Psoas muscle (tissue), 7 donors: ENCODE measurements at regions not wholly inside any gene's neighbourhood (a gene's known extent, or its start where the extent isn't known, plus 50 kb on each side); places are given as distances from the start of the nearest gene placed in this dataset.

ENCODE experiments used
- ATAC-seq, 4 donors: fragments of 200-7000 bp; cut with Tn5 transposase; one replicate each; pipeline ENCODE4 v1.9.1; 2020; ENCODE audit warnings: moderate library complexity in 3 of 4, mild to moderate bottlenecking in 2 of 4
- DNase-seq, 2 donors: peaks; one replicate each; pipeline ENCODE4 v3.0.0-alpha.2; 2020
- H3K27ac ChIP-seq: fragments of 200-600 bp; one replicate; pipeline ENCODE4 v1.8.0; 2022
- H3K27me3 ChIP-seq, 3 donors: fragments of 200-600 bp in 1 of 3; one replicate each; pipeline versions ENCODE4 v1.6.1 to v1.8.0; 2013 to 2022; ENCODE audit warnings: low read length in 2 of 3, mild to moderate bottlenecking in 2 of 3, moderate library complexity in 1 of 3; ENCODE audit not compliant: insufficient read depth in 3 of 3
- H3K36me3 ChIP-seq, 2 donors: fragments of 200-600 bp in 1 of 2; one replicate each; pipeline versions ENCODE4 v1.6.1 to v1.8.0; 2013 to 2022; ENCODE audit warnings: low read depth in 1 of 2, mild to moderate bottlenecking in 1 of 2, moderate library complexity in 1 of 2; ENCODE audit not compliant: insufficient read depth in 1 of 2
- H3K4me1 ChIP-seq: fragments of 200-600 bp; one replicate; pipeline ENCODE4 v1.8.0; 2022
- H3K4me3 ChIP-seq: fragments of 200-600 bp; one replicate; pipeline ENCODE4 v1.8.0; 2022; ENCODE audit warnings: mild to moderate bottlenecking
- H3K9me3 ChIP-seq: fragments of 200-600 bp; one replicate; pipeline ENCODE4 v1.8.0; 2022
- WGBS, 3 donors: extraction: QIAGEN DNeasy Blood & Tissue Kit; methylation state at CpG; one replicate each; pipeline versions ENCODE4 v1.1.6 to v1.1.7; 2013; 5-methylcytosine and 5-hydroxymethylcytosine counted together
- intact Hi-C, 2 donors: fragments of 100-400 bp; cut with DNase I; formaldehyde crosslinking; loops; one replicate each; pipeline versions ENCODE4 v1.11.0 to v1.14.2; 2022
- TF ChIP-seq, protein P1 (sequence below): fragments of 200-600 bp; IDR thresholded peaks from one replicate; pipeline ENCODE4 v1.8.0; 2022; ENCODE audit warnings: antibody characterized with exemption
- donor health status: healthy with polysubstance abuse.
- donor health status: DM: no; HTN: no; CAD: no; lungs with moderate emphysema.
- donor health status: Bipolar disorder and iron deficiency.
- donor health status: healthy.
- donor health status: DM: yes; HTN: yes; CAD: no.
- donor health status: DM: no; HTN: no; CAD: no.
- donor health status: DM: yes; HTN: yes; CAD: no.

GRCh38 chr6:165804331-165805066 lies 141.5 kb upstream of the PDE10A start:
- no peak for DNase-seq
- peak in 2 of 4 donors; percentile 20 to 29 for ATAC-seq
- H3K27me3 ChIP-seq, result peaks cover 0 to 23% (median 4%) of the 10 kb centered on the region in 3 donors
- 3 to 4% (median 4%) methylated on average over 41 to 61 of the region's 61 CpGs for WGBS, 3 donors
- TF ChIP-seq, protein P1, sequence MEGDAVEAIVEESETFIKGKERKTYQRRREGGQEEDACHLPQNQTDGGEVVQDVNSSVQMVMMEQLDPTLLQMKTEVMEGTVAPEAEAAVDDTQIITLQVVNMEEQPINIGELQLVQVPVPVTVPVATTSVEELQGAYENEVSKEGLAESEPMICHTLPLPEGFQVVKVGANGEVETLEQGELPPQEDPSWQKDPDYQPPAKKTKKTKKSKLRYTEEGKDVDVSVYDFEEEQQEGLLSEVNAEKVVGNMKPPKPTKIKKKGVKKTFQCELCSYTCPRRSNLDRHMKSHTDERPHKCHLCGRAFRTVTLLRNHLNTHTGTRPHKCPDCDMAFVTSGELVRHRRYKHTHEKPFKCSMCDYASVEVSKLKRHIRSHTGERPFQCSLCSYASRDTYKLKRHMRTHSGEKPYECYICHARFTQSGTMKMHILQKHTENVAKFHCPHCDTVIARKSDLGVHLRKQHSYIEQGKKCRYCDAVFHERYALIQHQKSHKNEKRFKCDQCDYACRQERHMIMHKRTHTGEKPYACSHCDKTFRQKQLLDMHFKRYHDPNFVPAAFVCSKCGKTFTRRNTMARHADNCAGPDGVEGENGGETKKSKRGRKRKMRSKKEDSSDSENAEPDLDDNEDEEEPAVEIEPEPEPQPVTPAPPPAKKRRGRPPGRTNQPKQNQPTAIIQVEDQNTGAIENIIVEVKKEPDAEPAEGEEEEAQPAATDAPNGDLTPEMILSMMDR, result no peak
- H3K36me3 ChIP-seq, result no peaks in the 10 kb centered on the region
- intact Hi-C loops, result no loop called here
- H3K9me3 ChIP-seq, result no peaks in the 10 kb centered on the region
- peak overlapping the region; percentile 52 for H3K4me3 ChIP-seq
- H3K4me1 ChIP-seq, result no peaks in the 10 kb centered on the region
- no peak overlapping the region for H3K27ac ChIP-seq

- no peak overlapping the region for H3K4me3 ChIP-seq
- peaks cover 4% of the 10 kb centered on the region for H3K4me1 ChIP-seq
- intact Hi-C loops, result no loop called here
- 35 to 53% (median 44%) methylated on average over 10 of the region's 10 CpGs for WGBS, 3 donors
- no peaks in the 10 kb centered on the region for H3K36me3 ChIP-seq
- TF ChIP-seq, protein P1, result no peak
- H3K9me3 ChIP-seq, result no peaks in the 10 kb centered on the region
- ATAC-seq (peak in 1 of 4 donors; percentile 37), DNase-seq (no peak)
- H3K27ac ChIP-seq, result no peak overlapping the region
- peaks cover 0 to 23% (median 1%) of the 10 kb centered on the region in 3 donors for H3K27me3 ChIP-seq
These were observed 137.3 kb upstream of the PDE10A start for GRCh38 chr6:165800337-165800736.

GRCh38 chr6:165799391-165800153 lies 136.5 kb upstream of the PDE10A start:
- Histone ChIP-seq H3K9me3 (no peaks in the 10 kb centered on the region), H3K27ac (no peak overlapping the region), H3K4me3 (no peak overlapping the region), H3K27me3 (peaks cover 0 to 18% (median 0%) of the 10 kb centered on the region in 3 donors), H3K36me3 (no peaks in the 10 kb centered on the region), H3K4me1 (peaks cover 4% of the 10 kb centered on the region)
- DNase-seq (peak in 1 of 2 donors; percentile 59), ATAC-seq (no peak)
- intact Hi-C loops, result no loop called here
- WGBS, 3 donors, result 36 to 50% (median 38%) methylated on average over 8 of the region's 8 CpGs
- TF ChIP-seq, protein P1, result no peak

DNA sequence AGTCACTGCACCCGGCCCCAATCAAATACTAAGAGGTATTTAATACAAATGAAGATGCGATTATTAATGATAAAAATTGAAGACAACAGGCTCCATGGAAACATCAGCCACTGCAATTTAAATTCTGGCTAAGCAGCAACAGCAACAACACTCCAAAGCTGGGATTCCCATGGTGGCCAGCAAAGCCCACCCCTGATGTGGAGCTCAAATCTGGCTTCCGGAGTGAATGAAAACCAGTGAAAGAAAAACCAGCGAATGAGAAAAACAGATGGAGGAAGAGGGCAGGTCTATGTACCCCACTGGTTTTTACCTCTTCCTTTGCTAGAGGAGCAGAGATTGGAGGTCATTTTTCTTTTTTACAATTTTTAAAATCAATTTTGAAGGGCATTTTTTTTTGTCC lies 135.9 kb upstream of the PDE10A start:
- no peak for ATAC-seq
- H3K36me3 ChIP-seq, result no peaks in the 10 kb centered on the region
- H3K27me3 ChIP-seq, result peaks cover 0 to 12% (median 0%) of the 10 kb centered on the region in 3 donors
- 52 to 70% (median 54%) methylated on average over 4 of the region's 4 CpGs for WGBS, 3 donors
- DNase-seq, result no peak
- H3K4me3 ChIP-seq, result no peak overlapping the region
- TF ChIP-seq, protein P1, result no peak
- no peak overlapping the region for H3K27ac ChIP-seq
- H3K4me1 ChIP-seq, result peaks cover 4% of the 10 kb centered on the region
- intact Hi-C loops, result no loop called here
- H3K9me3 ChIP-seq, result no peaks in the 10 kb centered on the region
